Neuronal stem cell (in vitro differentiated cells): ENCODE measurements at regions not wholly inside any gene's neighbourhood (a gene's known extent, or its start where the extent isn't known, plus 50 kb on each side); places are given as distances from the start of the nearest gene placed in this dataset.
"Not testable (repeated sequence)": the region's sequence is repeated elsewhere in the genome, so short reads cannot be mapped to it uniquely, and the experiment has no call there.

Experiments
- DNase-seq: peaks from one replicate; pipeline ENCODE4 v3.0.0-alpha.2; 2013; ENCODE audit warnings: low spot score
- H2AFZ ChIP-seq: one replicate; pipeline ENCODE4 v1.6.1; 2013; ENCODE audit warnings: mild to moderate bottlenecking, low read length, inconsistent platforms
- H2AK5ac ChIP-seq: 2 replicates; pipeline ENCODE4 v1.6.1; 2013; ENCODE audit warnings: low read depth, mild to moderate bottlenecking, inconsistent platforms, low read length, moderate library complexity, mixed read lengths
- H2BK120ac ChIP-seq: 2 replicates; pipeline ENCODE4 v1.6.1; 2013; ENCODE audit warnings: low read depth, mild to moderate bottlenecking, inconsistent platforms, low read length, moderate library complexity, mixed read lengths
- H2BK12ac ChIP-seq: one replicate; pipeline ENCODE4 v1.6.1; 2013; ENCODE audit warnings: low read length, inconsistent platforms
- H2BK15ac ChIP-seq: 2 replicates; pipeline ENCODE4 v1.6.1; 2013; ENCODE audit warnings: mild to moderate bottlenecking, low read length, inconsistent platforms, mixed read lengths
- H2BK5ac ChIP-seq: one replicate; pipeline ENCODE4 v1.6.1; 2013; ENCODE audit warnings: inconsistent platforms, mild to moderate bottlenecking, low read length, moderate library complexity
- H3K14ac ChIP-seq: one replicate; pipeline ENCODE4 v1.6.1; 2013; ENCODE audit warnings: low read length, inconsistent platforms
- H3K18ac ChIP-seq: 2 replicates; pipeline ENCODE4 v1.6.1; 2013; ENCODE audit warnings: low read length, inconsistent platforms
- H3K23ac ChIP-seq: 2 replicates; pipeline ENCODE4 v1.6.1; 2013; ENCODE audit warnings: low read depth, mild to moderate bottlenecking, mixed read lengths, low read length, inconsistent platforms; ENCODE audit not compliant: poor library complexity
- H3K27ac ChIP-seq: replicated peaks from 3 replicates; pipeline ENCODE4 v1.5.1; 2013; ENCODE audit warnings: low read length, inconsistent platforms
- H3K27me3 ChIP-seq, 3 experiments: 2 replicates each; pipeline ENCODE4 v1.6.1; 2013; ENCODE audit warnings: low read length in 3 of 3, mild to moderate bottlenecking in 2 of 3, inconsistent platforms in 1 of 3, low read depth in 1 of 3, mixed read lengths in 1 of 3, moderate library complexity in 1 of 3; ENCODE audit not compliant: control insufficient read depth in 3 of 3, insufficient read depth in 3 of 3
- H3K36me3 ChIP-seq, 2 donors: replicated peaks in 1 of 2; 2 replicates each; pipeline ENCODE4 v1.6.1; 2013; ENCODE audit warnings: low read length in 2 of 2; ENCODE audit not compliant: control insufficient read depth in 2 of 2, insufficient read depth in 2 of 2
- H3K4ac ChIP-seq: 2 replicates; pipeline ENCODE4 v1.6.1; 2013; ENCODE audit warnings: inconsistent platforms, mild to moderate bottlenecking, low read length, moderate library complexity
- H3K4me1 ChIP-seq, 2 donors: 1 replicate in 1 of 2; 2 replicates in 1 of 2; pipeline ENCODE4 v1.6.1; 2013; ENCODE audit warnings: low read length in 2 of 2, low read depth in 1 of 2; ENCODE audit not compliant: control insufficient read depth in 2 of 2, insufficient read depth in 1 of 2
- H3K4me2 ChIP-seq: one replicate; pipeline ENCODE4 v1.6.1; 2013; ENCODE audit warnings: mild to moderate bottlenecking, low read length, inconsistent platforms; ENCODE audit not compliant: insufficient read depth, poor library complexity, severe bottlenecking
- H3K4me3 ChIP-seq, 2 donors: 2 replicates each; pipeline ENCODE4 v1.5.1; 2013; ENCODE audit warnings: low read length in 2 of 2, mild to moderate bottlenecking in 2 of 2, inconsistent platforms in 1 of 2, moderate library complexity in 1 of 2
- H3K79me1 ChIP-seq: one replicate; pipeline ENCODE4 v1.6.1; 2013; ENCODE audit warnings: low read depth, mild to moderate bottlenecking, inconsistent platforms, low read length, moderate library complexity
- H3K9ac ChIP-seq: one replicate; pipeline ENCODE4 v1.6.1; 2013; ENCODE audit warnings: mild to moderate bottlenecking, low read depth, low read length, inconsistent platforms; ENCODE audit not compliant: poor library complexity
- H3K9me3 ChIP-seq, 2 donors: replicated peaks in 1 of 2; 2 replicates each; pipeline versions ENCODE3 to v1.6.1; 2013; ENCODE audit warnings: low read length in 2 of 2, mild to moderate bottlenecking in 2 of 2, inconsistent platforms in 1 of 2, low read depth in 1 of 2, mixed read lengths in 1 of 2, moderate library complexity in 1 of 2; ENCODE audit not compliant: control insufficient read depth in 2 of 2, insufficient read depth in 1 of 2
- H4K8ac ChIP-seq: one replicate; pipeline ENCODE4 v1.6.1; 2013; ENCODE audit warnings: low read depth, mild to moderate bottlenecking, inconsistent platforms, low read length, moderate library complexity
- H4K91ac ChIP-seq: one replicate; pipeline ENCODE4 v1.6.1; 2013; ENCODE audit warnings: low read length, low read depth, mild to moderate bottlenecking, inconsistent platforms; ENCODE audit not compliant: poor library complexity
- WGBS, 2 donors: extraction: QIAGEN DNeasy Blood & Tissue Kit; methylation state at CpG; one replicate each; pipeline ENCODE4 v1.1.7; 2013; ENCODE audit warnings: missing lambda C conversion rate in 2 of 2, mixed read lengths in 1 of 2; ENCODE audit not compliant: insufficient read length in 2 of 2, insufficient replicate concordance in 1 of 2; ENCODE audit errors: extremely low coverage in 2 of 2; 5-methylcytosine and 5-hydroxymethylcytosine counted together

GRCh38 chr3:82110721-82111120, 349.3 kb upstream of the GBE1 start:
- not testable (repeated sequence) for H3K18ac ChIP-seq, H2BK12ac ChIP-seq, H4K91ac ChIP-seq, H3K9ac ChIP-seq, H3K79me1 ChIP-seq, H3K4me3 ChIP-seq, H3K23ac ChIP-seq, H3K36me3 ChIP-seq, H3K4me1 ChIP-seq, H2BK120ac ChIP-seq, H2AFZ ChIP-seq, H3K14ac ChIP-seq, H3K4me2 ChIP-seq, H2AK5ac ChIP-seq, H4K8ac ChIP-seq, H3K27me3 ChIP-seq, H3K4ac ChIP-seq, H2BK15ac ChIP-seq, H2BK5ac ChIP-seq, H3K27ac ChIP-seq, H3K9me3 ChIP-seq, DNase-seq
- no CpG with 5 or more reads among the region's 14 CpGs for WGBS, 2 donors

GRCh38 chr3:82103241-82103640, 341.8 kb upstream of the GBE1 start:
- Histone ChIP-seq H2BK5ac (no peak overlapping the region), H3K18ac (no peak overlapping the region), H3K4me1 (no peaks in the 10 kb centered on the region), H2BK15ac (no peak overlapping the region), H3K27ac (no peak overlapping the region), H3K4ac (no peak overlapping the region), H3K4me2 (no peak overlapping the region), H3K27me3 (no peaks in the 10 kb centered on the region), H3K9ac (no peak overlapping the region), H2AK5ac (no peak overlapping the region), H3K79me1 (no peaks in the 10 kb centered on the region), H4K91ac (no peak overlapping the region), H3K14ac (no peak overlapping the region), H4K8ac (no peak overlapping the region), H3K9me3 (no peaks in the 10 kb centered on the region), H2BK12ac (no peak overlapping the region), H3K23ac (no peak overlapping the region), H3K36me3 (no peaks in the 10 kb centered on the region), H3K4me3 (no peak overlapping the region), H2BK120ac (no peak overlapping the region), H2AFZ (no peak overlapping the region)
- WGBS, 2 donors: no CpG with 5 or more reads among the region's 1 CpG
- no peak for DNase-seq

GRCh38 chr3:82100378-82100777, 338.9 kb upstream of the GBE1 start:
- H3K79me1 ChIP-seq: no peaks in the 10 kb centered on the region
- peak; percentile 36 for DNase-seq

GRCh38 chr3:82093641-82094040, 332.2 kb upstream of the GBE1 start:
- Histone ChIP-seq H3K4me2 (no peak overlapping the region), H3K4me3 (no peak overlapping the region), H2BK120ac (no peak overlapping the region), H2AK5ac (no peak overlapping the region), H3K14ac (no peak overlapping the region), H2BK12ac (no peak overlapping the region), H2AFZ (no peak overlapping the region), H3K36me3 (no peaks in the 10 kb centered on the region), H3K4me1 (no peaks in the 10 kb centered on the region), H4K91ac (no peak overlapping the region), H3K27ac (no peak overlapping the region), H2BK5ac (no peak overlapping the region), H3K18ac (no peak overlapping the region), H3K9me3 (no peaks in the 10 kb centered on the region), H2BK15ac (no peak overlapping the region), H4K8ac (no peak overlapping the region), H3K23ac (no peak overlapping the region), H3K9ac (no peak overlapping the region), H3K79me1 (no peaks in the 10 kb centered on the region), H3K4ac (no peak overlapping the region), H3K27me3 (no peaks in the 10 kb centered on the region)
- WGBS, 2 donors: no CpG with 5 or more reads among the region's 3 CpGs
- no peak for DNase-seq

More at GRCh38 chr3:82100378-82100777, 338.9 kb upstream of the GBE1 start:
- H2BK5ac ChIP-seq: no peak overlapping the region
- H3K4me1 ChIP-seq: no peaks in the 10 kb centered on the region
- H2AFZ ChIP-seq: peak overlapping the region; percentile 70
- H3K36me3 ChIP-seq: no peaks in the 10 kb centered on the region
- no peak overlapping the region for H3K18ac ChIP-seq
- no peak overlapping the region for H2BK120ac ChIP-seq
- no peaks in the 10 kb centered on the region for H3K27me3 ChIP-seq
- H2AK5ac ChIP-seq: no peak overlapping the region
- no peak overlapping the region for H3K4ac ChIP-seq
- no CpG with 5 or more reads among the region's 3 CpGs for WGBS, 2 donors
- no peak overlapping the region for H3K27ac ChIP-seq
- H3K9ac ChIP-seq: no peak overlapping the region
- H3K9me3 ChIP-seq: no peaks in the 10 kb centered on the region
- no peak overlapping the region for H3K4me3 ChIP-seq
- no peak overlapping the region for H4K91ac ChIP-seq
- H2BK12ac ChIP-seq: no peak overlapping the region
- H3K4me2 ChIP-seq: no peak overlapping the region
- H3K23ac ChIP-seq: no peak overlapping the region
- H4K8ac ChIP-seq: no peak overlapping the region
- no peak overlapping the region for H3K14ac ChIP-seq
- no peak overlapping the region for H2BK15ac ChIP-seq
